ENCODE measurements at regions not wholly inside any gene's neighbourhood (a gene's known extent, or its start where the extent isn't known, plus 50 kb on each side); places are given as distances from the start of the nearest gene placed in this dataset.

DNA sequence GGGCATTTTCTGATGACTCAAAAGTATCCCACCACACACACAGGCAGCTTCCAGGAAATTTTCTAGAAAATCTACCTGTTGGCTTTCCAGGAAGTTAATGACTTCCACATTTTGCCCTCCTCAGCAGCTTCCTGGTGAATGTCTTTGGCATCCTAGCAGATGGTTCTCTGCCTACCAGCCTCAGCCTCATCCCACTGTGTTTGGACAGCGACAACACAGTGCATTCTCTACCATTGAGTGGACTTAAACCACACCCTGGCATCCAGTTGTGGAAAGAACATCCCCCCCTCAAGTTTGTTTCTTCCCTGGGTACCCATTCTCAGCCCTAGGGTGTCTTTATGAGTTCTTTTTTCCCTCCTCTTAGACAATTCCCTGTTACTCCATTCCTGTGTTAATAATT is 50.8 kb upstream of the GADL1 start:
- no peak for DNase-seq

DNA sequence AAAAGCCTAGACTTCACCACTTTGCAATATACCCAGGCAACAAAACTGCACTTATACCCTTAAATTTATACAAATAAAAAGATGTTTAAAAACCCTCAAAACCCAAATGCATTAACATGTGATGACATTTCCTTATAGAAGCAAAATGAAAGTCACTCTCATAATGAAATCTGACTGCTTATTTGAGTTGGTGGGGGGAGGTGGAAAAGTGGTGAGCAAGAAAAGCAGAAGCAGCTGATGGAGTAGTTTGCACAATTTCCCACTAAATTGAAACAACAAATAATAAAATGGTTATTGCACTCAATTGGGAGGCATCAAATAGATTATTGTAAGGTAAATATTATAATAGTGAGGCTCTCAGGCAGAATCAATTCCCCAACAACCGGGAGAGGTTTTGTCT is 54.0 kb upstream of the GADL1 start:
- DNase-seq = no peak

DNA sequence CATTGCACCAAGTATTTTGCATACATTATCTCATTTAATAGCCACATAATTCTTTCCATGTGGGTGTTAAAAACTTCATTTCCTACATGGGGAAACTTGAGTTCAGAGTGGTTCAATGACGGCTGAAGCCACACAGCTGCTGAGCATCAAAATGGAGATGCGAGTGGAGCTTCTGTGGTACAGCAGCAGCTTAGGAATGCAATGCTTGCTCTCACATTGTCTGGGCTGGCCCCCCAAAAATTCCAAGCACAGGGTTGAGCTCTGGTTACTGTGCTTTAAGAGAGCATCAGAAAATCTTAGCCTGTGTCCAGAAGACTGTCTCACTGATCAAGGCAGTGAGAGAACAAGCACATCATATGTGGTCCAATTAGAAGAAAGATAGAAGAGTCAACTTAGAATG is 57.4 kb upstream of the GADL1 start:
- no peak for DNase-seq

DNA sequence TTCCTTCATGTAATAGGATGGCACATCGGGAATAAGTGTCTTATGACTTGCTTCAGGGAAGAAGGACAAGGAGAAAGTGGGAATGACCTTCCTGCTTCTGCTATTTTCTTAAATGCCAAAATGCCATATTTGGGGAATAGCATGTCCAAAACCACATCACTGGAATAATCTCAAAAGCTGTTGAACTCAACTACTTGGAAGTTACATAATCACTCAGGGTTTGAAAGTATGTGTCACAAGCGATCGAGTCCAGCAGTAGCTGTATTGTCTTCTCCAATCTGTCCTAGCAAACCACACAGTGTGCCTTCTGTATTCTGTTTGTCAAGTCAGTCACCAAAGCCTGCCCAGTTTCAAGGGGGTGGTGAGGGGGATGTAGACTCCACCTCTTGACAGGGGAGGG is 58.3 kb upstream of the GADL1 start:
- no peak for DNase-seq

DNA sequence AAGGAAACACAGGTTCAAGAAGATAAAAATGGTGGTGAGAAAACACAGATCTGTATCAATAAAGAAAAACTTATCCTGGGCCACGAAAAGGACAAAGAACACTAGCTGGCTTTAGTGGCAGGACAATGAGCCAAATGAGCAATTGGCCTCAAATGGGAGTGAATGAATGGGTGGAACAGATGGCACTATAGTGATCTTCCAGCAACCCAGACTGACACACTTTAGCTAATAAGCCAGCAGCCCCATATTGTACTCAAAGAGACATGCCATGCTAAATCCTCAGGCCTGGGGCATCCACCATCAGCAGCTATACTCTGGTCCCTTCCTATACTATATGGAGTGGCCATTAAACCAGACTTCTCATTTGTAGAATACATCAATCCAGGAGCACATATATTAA is 60.0 kb upstream of the GADL1 start:
- peak; percentile 38 for DNase-seq

DNA sequence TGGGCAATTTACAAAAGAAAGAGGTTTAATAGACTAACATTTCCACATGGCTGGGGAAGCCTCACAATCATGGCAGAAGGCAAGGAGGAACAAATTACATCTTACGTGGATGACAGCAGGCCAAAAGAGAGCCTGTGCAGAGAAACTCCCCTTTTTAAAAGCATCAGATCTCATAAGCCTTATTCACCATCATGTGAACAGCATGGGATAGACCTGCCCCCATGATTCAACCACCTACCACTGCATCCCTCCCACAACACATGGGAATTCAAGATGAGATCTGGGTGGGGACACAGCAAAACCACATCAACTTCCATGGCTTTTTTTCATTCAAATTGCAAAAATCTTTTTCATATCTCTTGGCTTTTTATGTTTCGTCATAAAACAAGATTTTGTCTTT is 67.6 kb upstream of the GADL1 start:
- DNase-seq = no peak

DNA sequence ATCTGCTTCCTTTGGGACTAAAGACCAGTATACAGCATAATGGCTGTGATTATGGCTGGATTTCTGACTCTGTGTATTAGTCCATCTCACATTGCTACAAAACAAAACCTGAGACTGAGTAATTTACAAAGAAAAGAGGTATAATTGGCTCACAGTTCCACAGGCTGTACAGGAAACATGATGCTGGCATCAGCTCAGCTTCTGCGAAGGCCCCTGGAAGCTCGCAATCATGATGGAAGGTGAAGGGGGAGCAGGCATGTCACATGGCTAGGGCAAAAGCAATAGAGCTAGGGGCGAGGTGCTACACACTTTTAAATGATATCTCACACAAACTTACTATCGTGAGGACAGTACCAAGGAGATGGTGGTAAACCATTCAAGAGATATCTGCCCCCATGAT is 68.0 kb upstream of the GADL1 start:
- no peak for DNase-seq

DNA sequence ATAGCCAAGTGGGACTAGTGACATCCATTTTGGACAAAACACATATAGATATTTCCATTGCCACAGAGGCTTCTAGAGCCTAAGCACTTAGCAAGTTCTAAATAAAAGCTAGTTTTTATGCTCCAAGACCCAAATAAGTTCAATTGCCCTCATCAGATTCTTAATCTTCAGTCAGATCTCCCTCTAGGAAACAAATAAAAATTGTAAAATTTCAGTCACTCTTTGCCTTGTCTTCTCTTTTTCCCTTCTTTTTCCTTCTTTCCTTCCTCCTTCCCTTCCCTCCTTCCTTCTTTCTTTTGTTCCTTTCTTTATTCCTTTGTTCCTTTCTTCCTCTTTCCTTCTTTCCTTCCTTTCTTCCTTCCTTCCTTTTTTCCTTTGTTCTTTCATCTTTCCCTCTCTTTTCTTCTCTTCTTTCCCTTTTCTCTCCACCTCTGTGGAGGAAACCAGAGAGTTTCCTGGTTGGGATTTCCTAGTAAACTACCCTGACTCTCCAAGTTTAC is 68.8 kb upstream of the GADL1 start:
- no peak for DNase-seq

DNA sequence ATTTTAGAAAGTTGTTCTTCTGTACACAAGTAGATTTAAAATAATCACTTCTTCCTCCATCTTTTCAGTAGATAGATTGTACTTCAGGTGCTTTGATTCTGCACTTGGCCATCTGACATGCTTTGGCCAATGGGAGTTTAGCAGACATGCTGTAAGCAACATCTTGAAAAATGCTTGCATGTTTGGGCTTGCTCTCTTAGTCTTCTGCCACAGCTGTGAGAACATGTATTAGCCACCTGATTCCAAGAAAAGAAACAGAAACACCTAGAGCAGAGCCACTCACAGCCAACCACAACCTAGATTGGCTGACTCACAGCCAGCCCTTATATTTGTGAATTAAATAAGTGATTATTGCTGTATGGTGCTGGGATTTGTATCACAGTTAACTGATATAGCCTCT is 70.2 kb upstream of the GADL1 start:
- no peak for DNase-seq

DNA sequence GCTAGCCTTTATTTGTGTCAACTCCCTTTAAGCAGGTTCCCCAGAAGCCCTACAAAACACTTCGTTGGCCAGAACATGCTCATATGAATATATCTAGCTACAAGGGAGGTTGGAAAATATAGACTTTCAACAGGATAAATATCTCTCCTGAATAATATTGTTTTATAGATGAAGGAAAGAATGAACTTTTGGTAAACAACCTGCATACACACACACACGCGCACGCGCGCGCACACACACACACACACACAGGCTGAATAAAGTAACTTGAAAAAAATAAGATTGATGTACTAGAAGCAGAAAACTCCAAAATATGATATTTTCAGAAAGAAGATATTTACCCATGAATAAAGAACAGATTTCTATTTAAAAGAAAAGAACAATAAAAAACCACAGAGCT is 72.4 kb upstream of the GADL1 start:
- DNase-seq = no peak

DNA sequence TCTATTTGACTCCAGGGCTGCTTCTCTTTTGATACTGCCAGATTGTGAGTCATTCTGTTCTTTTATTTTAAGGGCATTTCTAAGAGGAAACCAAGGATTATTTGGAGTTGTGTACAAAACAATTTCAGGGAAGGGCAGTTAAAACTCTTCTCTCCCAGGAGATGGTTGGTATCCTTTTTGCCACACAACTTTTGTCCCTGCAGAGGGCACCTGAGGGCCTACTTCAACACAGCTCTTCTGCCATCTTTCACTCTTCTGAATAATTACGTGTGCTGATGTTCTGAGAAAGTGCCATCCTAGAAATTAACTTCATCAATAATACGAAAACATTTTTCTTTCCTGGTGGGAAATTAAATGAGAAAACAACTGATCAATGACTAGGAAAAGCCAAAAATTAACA is 75.7 kb upstream of the GADL1 start:
- DNase-seq = no peak

DNA sequence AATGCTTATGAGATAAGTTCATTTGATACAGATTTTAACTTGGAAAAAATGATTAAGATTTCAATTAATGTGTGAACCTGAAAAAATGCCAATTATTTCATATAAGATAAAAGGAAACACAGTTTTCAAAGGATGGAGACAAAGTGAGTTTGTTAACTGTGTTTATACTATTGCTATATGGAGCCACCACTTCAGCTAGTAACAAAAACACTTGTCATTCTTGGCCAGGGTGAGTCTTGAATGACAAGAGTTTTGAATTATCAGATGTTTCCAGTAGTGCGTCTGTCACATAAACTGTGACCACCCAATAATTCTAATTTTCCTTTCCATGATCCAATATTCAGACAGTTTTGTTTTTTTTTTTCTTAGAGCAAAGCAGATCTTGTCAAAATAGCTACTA is 78.0 kb upstream of the GADL1 start:
- DNase-seq = no peak

DNA sequence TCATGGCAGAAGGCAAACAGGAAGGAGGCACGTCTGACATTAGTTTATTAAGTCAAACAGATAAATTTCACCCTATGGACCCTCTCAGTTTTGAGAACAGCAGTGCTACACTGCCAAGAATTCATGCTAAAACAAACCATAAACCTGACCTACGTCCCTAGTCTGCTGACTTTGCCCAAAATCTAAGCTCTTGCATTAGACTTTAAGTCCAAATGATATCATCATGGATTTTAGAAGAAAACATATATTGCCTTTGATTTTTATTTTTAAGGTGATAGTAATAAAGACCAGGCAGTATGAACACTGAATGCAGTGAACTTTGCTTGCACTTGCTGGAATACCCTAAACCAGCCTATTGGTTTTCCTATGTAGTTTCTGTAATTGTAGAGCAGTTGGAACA is 79.6 kb upstream of the GADL1 start:
- no peak for DNase-seq

DNA sequence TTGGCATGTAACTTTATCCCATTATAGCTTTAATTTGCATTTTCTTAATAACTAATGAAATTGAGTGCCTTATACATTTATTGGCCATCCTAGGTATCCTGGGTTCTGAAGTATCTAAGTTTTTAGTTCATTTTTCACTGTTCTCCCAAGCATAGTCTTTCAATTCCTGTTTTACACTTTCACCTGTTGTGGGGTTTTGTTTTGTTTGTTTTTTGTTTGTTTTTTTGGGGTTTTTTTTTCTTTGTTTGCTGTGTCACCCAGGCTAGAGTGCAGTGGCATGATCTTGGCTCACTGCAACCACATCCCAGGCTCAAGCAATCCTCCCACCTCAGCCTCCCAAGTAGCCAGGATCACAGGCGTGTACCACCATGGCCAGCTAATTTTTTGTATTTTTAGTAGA is 83.1 kb upstream of the GADL1 start:
- DNase-seq = no peak

DNA sequence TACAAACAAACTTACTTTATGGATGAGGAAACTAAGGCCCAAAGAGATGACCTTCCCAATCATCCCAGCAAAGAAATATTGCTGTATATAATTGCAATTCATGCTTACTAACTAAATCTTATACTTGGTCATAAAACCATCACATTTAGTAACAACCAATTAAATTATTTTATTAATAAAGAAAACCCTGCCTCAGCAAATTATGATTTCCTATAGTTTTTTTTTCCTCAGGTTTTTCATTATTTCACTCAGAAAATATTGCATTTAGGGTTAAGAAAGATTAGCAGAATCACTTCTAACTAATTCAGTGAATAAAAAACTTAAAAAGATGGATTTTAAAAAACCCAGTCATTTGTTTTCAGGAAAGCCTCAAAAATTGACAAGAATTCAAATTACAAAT is 86.5 kb upstream of the GADL1 start:
- DNase-seq = no peak

DNA sequence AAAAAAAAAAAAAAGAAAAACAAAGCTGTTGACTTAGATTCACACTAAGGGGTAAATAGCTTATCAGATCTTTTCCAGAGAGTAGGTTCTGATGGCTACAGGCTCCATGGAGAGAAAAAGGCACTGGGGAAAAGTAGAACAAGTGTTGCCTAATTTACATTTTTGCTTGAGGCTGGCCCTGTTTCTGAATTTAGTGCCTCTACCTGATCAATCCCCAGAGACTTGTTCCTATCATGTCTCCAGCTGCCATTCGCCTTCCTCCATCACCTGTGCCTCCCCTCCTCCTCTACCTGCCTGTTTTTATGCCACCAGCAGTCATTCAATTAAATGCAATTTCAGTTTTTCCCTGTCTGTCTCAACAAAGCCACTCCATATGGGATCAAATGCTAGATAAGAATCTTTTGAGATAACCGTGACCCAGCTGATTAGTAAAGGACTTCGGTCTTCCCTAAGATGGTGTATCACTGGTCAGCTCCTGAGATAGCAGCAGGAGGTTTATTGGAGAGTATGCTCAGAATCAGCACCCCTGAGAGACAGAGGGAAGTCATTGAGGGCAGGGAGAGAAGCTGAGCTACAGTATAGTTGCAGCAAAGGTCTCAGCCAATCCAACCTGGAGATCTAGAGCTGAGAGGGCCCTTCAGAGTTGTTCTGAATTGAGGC is 88.1 kb upstream of the GADL1 start:
- no peak for DNase-seq

DNA sequence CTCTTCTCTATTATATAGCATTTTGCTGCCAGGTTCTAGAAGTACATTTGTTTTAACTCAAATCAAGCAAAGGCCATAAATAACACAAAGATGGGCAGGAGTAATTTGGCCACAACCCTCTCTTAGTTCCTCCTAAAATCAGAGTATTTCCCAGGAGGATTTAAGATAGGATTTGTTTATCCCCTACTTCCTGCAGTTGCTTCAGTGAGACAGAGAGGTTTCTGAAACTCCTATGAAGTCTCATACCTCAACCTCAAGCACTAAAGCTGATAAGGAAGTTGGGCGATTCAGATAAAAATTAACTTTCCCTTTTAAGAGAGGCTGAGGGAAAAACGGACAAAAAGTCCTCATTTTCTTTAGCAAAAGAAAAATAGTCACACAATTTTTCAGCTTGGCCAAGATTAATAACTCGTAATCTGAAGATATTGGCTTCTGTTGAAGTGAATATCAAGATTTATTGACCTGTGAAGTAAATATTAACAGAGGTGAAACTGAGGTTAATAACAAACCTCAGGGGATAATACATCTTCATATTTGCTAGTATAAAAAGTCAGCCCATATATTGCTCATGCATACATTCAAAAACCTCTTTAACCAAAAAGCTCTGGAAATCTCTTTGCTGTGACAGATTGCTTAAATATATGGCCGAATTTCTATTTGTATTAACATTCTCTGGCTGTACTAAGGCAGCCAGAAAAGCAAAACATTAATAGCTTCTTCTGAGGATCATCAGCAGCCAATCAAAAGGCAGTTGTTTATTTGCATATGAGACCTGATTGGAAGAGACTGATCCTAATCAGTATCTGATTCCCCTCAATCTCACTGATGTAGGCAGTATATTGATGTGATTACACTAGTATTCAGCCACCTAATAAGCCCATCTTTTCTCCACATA is 90.6 kb upstream of the GADL1 start:
- DNase-seq = peak; percentile 21

DNA sequence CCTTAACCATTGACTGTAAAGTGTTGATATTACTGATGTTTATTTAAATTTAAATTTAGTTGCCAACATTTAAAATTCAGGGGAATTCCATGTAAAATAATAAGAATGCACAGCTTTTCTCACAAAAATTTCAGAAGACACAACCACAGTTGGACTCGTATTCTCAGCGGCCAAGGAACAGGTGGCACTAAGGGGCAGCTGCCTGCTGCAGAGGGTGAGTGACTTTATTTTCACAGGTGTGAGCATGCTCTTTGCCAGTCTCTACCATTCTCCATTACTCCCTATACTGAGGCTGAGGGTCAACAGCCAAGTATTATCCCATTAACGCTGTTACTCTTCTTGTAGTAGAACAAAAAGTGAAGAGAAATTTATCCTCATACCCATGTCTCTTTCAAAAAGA is 92.1 kb upstream of the GADL1 start:
- no peak for DNase-seq

DNA sequence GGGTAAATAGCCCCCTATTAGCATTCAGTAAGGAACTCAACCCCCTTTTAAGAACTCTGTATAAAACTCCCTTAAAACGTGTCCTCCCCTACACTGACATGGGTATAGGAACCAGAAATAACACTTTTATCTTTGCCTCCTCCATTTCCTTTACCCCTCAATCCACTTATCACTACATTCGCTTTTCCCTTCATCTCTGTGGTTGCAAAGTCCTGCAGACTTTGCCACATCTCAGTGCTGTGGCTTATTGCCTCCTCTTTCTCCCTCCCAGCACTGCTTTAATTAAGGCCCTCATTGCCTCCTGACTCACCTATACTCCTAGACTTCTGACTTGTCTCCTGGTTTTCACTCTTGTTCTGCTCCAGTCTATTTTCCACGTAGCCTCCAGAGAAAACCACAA is 94.3 kb upstream of the GADL1 start:
- peak; percentile 35 for DNase-seq

DNA sequence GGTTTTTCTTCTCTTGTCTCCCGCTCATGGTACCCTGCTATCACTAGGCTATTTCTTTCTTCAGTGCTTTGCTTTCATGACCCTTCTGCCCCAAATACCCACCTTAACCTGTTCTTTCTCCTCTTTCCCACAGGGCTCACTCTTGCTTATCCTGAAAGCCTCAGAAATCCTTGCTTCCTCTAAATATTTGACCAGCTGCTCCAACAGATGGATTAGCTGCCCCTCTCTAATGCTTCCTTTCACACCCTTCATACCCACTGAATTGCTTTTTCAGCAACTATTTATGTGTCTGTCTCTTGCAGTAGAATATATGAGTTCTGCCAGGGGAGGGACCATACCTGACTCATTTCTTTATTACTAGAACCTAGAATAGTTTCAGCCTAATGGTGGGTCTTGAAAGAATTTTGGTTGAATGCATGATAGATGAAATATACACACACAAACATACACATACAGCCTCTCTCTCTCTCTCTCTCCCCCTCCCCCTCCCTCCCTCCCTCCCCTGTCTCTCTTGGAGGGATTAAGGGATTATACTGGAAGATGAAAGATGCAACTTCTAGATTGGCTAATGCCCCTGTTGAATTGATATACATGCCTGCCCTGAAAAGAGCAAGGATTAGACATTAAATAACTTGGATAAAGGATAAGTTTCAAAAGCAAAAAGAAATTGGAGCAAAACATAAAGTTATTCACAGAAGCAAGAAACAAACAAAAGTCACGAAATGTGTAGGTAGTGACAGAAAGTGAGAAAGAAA is 95.0 kb upstream of the GADL1 start:
- peak; percentile 80 for DNase-seq

DNA sequence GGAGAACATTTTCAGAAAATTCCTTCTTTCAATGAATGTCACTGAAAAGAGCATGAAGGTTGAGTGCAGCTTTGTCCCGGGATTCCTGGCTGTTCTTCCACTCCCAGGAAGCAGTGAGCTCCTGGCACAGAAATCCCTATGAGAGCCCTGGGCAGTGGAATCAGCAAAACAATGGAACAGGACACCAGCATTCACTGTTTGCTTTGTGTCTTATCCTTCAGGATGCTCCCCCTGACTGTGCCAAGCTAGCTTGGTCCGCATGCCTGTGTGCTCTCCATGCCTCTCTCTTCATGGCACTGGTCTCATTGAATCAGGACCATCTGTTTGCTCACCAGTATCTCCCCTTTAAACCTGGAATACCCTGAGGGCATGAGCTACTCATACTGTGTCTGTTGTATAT is 102.0 kb upstream of the GADL1 start:
- no peak for DNase-seq

DNA sequence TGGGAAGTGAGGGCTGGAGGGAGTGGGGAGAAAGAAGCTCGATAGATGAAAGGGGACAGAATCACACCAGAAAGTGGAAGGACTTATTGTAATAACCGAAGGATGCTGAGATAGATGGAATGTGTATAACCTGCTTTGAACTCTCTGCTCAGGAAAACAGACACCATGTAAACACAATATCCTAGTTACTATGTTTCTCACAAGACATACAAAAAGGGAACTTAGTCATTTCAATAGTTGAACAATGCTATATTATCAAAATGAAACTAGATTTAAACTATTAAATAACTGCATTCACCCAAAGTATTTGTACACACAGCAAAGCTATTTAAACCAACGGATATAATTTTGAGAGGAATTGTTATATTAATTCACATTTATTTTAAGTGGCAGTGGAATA is 108.3 kb upstream of the GADL1 start:
- DNase-seq = no peak

DNA sequence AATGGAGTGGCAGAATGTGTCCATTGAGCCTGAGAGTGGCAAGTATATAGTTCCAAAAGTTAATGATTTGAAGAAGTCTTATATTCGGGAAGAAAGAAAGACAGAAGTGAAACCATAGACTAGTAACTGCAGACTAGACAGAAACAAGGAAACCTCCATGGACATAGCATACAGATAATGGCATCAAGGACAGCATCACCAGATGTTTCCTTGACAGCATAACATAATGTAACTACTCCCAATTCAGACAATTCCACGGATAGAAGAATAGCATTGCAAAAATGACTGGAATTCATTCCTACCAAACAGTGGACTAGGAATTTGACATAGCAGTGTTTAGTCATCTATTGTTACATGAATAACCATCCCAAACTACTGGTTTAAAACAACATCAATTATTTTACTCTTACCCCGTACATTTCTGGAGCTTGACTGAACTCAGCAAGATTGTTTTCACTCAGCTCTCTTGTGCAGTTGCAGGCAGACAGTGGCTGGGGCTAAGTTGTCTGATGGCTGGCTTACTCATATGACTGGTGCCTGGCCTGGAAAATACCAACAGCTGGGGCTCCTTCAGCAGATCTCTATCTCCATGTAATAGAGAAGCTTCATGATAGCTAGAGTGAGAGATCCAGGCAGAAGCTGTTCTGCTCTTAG is 109.7 kb upstream of the GADL1 start:
- DNase-seq = peak; percentile 3
